NK-92 treated with Interleukin-12 subunit alpha and Interleukin-12 subunit beta, amount 100 ng/mL, for 24 hours (cell line): ENCODE measurements at regions not wholly inside any gene's neighbourhood (a gene's known extent, or its start where the extent isn't known, plus 50 kb on each side); places are given as distances from the start of the nearest gene placed in this dataset.

Experiments
- DNase-seq: peaks from one replicate; lab custom pipeline; 2025; lab: John Stamatoyannopoulos, UW

GRCh38 chr2:105593221-105593967, 151.3 kb upstream of the NCK2 start:
- no peak for DNase-seq

GRCh38 chr2:105592288-105592687, 152.4 kb upstream of the NCK2 start:
- DNase-seq, result no peak

DNA sequence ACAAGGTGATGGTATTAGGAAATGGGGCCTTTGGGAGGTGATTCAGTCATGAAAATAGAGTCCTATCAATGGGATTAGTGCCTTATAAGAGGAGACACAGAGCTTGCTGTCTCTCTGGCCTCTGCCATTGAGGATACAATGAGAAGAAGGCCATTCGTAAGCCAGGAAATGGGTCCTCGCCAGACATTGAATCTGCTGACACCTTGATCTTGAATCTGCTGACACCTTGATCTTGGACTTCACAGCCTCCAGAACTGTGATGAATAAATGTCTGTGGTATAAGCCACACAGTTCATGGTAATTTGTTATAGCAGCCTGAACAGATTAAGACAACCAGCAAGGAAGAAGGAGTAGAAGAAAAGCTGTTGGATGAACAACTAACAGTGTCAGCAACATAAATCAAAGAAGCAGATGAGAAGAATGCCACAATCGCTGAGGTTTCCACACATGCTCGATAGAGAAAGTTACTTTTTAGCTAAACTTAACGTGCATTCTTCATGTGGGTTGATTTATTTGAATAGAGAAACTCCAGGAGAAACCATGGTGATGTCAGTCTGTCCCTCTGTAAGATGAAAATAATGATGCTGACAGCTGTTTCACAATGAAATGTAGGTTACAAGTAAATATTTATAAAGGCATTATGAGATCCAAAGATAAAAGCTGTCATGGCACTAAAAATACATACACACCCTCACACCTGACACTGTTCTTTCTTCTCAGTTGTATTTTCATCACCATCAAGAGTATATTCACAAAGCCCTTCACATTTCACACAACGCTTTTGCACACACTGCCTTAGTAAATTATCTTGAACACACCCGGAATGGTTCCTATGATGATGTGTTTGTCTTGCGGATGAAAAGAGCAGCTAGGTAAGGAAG, 153.7 kb upstream of the NCK2 start:
- DNase-seq, result no peak

DNA sequence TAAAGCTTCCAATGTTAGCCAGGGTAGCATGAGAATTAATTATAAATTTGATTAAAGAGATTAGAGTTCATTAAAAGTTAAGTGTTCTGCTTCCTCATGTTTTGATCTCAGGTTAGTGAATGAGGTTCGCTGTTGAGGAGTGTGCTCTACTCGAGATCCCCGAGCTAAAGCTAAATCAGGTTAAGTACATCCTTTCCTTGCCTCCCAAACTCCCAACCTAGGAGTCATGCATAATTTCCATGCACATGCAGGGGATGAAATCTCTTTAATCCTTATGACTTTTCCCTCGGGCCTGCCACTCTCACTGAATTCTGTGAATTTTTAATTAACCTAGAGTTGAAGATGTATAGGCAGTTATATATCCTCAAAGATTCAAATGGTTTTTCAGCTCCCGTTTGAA, 156.1 kb upstream of the NCK2 start:
- DNase-seq, result no peak

DNA sequence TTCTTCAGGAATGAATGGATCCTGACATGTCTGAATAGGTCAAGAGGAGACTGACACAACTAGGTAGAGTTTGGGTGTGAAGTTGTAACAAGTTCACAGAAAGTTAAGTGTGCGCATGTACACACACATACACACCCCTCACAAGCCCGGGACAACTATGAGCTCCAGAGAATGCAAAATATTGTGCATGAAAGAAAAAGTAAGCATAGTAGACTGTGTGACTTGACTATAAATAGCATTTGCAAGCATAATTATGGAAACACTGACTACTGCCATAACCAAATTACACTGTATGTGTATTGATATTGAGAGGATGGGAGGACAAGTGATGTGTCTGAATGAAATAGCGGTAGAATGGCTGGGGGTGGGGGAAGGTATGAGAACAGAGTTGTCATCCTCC, 157.1 kb upstream of the NCK2 start:
- DNase-seq, result no peak

- no peak for DNase-seq
These were observed 160.2 kb upstream of the NCK2 start for GRCh38 chr2:105584435-105585010.

GRCh38 chr2:105582952-105583660, 161.6 kb upstream of the NCK2 start:
- no peak for DNase-seq

DNA sequence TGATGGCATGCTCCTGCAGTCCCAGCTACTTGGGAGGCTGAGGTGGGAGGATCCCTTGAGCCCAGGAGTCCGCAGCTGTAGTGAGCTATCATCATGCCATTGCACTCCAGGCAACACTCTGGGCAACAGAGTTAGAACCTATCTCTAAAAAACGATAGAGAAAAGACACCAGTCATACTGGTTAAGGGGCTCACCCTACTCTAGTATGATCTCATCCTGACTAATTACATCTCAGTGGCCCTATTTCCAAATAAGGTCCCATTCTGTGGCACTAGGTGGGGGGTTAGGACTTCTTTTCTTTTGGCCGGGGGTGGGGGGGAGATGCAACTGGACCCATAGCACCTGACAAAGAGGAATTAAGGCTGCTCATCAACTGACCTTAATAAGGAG, 163.2 kb upstream of the NCK2 start:
- DNase-seq, result no peak

DNA sequence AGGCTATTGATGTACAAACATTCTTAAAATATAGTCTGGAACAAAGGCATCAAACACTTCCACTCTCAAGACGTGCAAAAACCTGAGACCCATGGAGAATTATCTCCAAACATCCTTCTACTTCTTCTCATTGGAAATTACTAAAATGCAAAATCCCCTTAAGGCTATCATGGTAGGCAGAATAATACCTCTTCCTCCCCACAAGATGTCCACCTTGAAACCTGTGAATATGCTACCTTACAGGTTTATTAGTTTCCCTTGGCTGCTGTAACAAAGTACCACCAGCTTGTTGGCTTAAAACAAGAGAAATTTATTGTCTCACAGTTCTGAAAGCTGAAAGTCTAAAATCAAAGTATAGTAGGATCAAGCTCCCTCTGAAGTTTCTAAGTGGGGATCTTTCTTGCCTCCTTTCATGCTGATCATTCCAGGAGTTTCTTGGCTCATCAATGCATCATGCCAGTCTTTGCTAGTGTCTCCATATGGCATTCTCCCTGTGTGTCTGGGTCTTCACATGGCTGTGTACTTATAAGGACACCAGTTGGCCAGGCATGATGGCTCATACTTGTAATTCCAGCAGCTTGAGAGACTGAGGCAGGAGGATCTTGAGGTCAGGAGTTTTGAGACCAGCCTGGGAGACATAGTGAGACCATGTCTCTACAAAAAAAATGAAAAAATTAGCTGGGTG, 163.7 kb upstream of the NCK2 start:
- no peak for DNase-seq

DNA sequence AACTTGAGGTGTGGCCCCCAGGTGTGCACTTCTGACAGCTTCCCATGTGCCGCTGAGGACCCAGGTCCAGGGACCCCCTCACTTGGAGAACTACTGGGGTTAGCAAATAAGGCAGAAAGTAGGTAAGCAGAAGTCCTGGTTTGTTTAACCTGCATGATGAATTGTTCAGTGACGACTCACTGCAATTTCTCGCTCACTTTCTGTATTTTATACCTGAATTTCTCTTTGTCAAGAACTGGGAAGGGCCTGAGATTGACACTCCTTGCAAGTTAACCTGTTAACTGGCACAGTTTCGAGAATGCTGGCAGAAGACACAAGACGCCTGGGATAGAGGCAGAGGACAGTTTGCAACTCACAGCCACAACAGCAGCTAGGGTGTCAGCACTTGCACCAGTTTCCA, 164.5 kb upstream of the NCK2 start:
- DNase-seq, result no peak

DNA sequence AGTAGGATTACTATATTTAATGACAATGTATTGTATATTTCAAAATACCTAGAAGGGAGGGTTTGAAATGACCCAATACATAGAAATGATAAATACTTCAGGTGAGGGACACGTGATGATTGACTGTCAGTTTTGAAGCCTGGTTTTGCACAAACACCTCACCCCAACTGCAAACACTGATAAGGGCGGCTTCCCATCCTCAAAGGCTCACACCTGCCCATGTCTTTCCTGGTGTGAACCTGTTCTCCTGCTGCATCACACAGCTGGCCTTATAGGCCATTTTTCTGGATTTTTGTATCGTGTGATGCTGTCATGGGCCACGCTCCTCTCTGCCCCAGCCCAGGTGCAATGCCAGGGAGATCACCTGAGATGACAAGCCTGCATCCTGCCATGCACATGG, 166.5 kb upstream of the NCK2 start:
- DNase-seq, result no peak

GRCh38 chr2:105577762-105578161, 166.9 kb upstream of the NCK2 start:
- no peak for DNase-seq

- no peak for DNase-seq
These were observed 168.1 kb upstream of the NCK2 start for GRCh38 chr2:105576440-105577241.

DNA sequence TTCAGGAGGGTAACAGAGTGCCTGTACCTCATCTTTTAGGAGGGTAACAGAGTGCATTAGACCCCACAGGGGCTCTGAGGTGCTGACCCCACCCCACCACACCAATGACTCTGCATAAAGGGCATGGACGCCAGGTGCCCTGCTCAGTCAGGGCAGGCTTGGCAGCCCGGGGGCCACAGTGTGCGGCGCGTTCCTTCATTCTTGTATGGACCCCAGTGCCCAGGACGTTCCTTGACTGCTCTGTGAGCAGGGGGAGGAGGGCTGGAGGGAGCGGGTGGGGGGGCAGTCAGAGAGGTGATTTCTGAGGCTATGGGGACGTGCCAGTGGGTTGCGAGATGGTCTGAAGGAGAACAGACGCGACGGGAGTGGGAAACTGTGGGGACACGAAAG, 168.7 kb upstream of the NCK2 start:
- no peak for DNase-seq

DNA sequence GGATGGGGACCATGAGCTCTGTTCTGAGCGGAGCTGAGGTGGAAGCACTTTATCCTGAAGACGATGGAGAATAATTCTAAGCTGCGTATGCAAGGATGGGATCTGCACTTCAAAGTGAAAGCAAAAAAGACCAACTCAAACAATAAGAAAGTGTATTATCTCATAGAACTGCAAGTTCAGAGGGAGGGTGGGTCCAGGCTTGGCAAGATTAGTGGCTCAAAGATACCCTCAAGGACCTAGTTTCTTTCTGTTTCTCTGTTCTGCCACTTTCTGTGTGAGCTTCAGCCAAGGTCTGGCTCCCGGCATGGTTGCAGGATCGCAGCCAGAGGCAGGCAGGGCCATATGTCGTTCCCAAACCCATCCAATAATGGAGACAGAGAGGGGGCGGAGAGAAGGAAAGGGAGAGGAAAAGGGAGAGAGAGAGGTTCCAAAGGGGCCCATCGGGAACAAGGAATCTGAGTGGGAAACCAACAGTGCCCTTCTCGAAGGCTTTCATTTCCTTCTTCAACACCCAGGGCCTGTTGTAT, 169.2 kb upstream of the NCK2 start:
- no peak for DNase-seq

DNA sequence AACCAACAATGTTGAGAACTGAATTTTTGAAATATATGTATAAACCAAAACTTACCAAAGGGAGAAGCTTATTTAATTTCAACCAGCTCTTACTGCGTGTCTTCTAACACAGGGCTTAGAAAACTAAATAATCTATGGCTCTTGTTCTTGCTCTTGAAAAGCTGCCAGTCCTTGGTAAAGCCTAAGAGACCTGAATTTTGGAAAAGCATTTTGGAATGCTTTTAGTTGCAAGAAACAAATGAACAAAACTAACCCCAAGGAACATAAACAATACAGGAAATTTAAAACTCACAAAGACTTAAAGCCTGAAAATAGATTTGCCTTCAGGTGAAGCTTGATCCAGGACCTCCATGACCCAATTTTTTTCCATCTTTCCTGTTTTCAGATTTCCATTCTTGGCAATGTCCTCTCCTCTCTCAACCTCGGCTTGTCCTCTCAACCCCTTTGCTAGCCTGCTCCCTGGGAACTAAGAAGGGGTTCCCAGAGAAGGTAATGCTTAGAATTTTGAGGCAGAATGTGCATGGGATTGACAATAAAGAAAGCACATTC, 169.8 kb upstream of the NCK2 start:
- DNase-seq, result no peak

GRCh38 chr2:105573910-105574655, 170.6 kb upstream of the NCK2 start:
- no peak for DNase-seq

- no peak for DNase-seq
These were observed 171.2 kb upstream of the NCK2 start for GRCh38 chr2:105573490-105573889.

DNA sequence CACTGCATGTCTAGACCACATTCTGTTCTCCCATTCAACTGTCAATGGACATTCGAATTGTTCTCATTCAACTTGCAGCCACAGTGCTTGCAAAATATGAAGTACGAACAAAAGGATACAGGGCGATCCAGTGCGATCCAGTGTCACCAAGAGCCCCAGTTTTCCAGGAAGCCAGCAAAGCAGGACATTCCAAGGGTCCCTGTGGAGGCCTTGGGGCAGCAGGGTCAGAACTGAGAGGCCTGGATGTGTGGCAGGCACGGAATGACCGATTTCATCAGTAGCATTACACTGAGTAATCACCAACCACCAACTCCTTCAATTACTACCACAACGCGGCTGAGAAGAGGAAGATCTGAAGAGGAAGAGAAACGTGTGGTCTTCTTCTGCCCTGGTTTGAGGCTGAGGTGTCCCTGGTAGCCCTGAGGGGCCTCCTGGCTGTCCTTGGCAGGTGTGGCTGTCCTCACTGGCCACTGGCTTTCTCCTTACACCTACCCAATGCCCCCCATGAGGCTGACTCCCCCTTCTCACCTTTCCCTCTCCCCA, 172.7 kb upstream of the FHL2 start:
- DNase-seq, result no peak
